Stimulated activated CD4-positive, alpha-beta T cell treated with anti-CD3 and anti-CD28 coated beads, Interleukin-12 subunit alpha, Interleukin-12 subunit beta, amount 100 ng/mL, for 24 hours (primary cell): ENCODE measurements at regions not wholly inside any gene's neighbourhood (a gene's known extent, or its start where the extent isn't known, plus 50 kb on each side); places are given as distances from the start of the nearest gene placed in this dataset.
A peak's percentile ranks its signal among the peaks of the same experiment; 100 is the strongest.
"Not testable (repeated sequence)": the region's sequence is repeated elsewhere in the genome, so short reads cannot be mapped to it uniquely, and the experiment has no call there.

Source experiments
- DNase-seq, 2 experiments: peaks; one replicate each; pipeline ENCODE4 v3.0.0-alpha.2; 2020; ENCODE audit warnings: low read depth in 2 of 2

- no peak for DNase-seq
These were observed 96.0 kb upstream of the CCDC80 start for GRCh38 chr3:112736805-112737566.

GRCh38 chr3:112736386-112736785 lies 95.4 kb upstream of the CCDC80 start:
- DNase-seq = no peak

- DNase-seq = no peak
These were observed 95.0 kb upstream of the CCDC80 start for GRCh38 chr3:112735926-112736325.

GRCh38 chr3:112734736-112735350 lies 93.9 kb upstream of the CCDC80 start:
- DNase-seq = peak; percentile 31 to 57

- no peak for DNase-seq
These were observed 93.2 kb upstream of the CCDC80 start for GRCh38 chr3:112734171-112734570.

- no peak for DNase-seq
These were observed 89.3 kb upstream of the CCDC80 start for GRCh38 chr3:112730210-112730609.

GRCh38 chr3:112721231-112721630 lies 80.3 kb upstream of the CCDC80 start:
- no peak for DNase-seq

GRCh38 chr3:112718967-112719366 lies 78.0 kb upstream of the CCDC80 start:
- DNase-seq = no peak

GRCh38 chr3:112718516-112718915 lies 77.6 kb upstream of the CCDC80 start:
- DNase-seq = no peak

GRCh38 chr3:112709911-112710310 lies 69.0 kb upstream of the CCDC80 start:
- DNase-seq = no peak

GRCh38 chr3:112699436-112699978 lies 58.6 kb upstream of the CCDC80 start:
- no peak for DNase-seq

GRCh38 chr3:112698442-112698841 lies 57.5 kb upstream of the CCDC80 start:
- DNase-seq = not testable (repeated sequence)

- not testable (repeated sequence) for DNase-seq
These were observed 55.3 kb upstream of the CCDC80 start for GRCh38 chr3:112696244-112696643.

GRCh38 chr3:112695377-112696108 lies 54.6 kb upstream of the CCDC80 start:
- DNase-seq = not testable (repeated sequence)

GRCh38 chr3:112694906-112695305 lies 54.0 kb upstream of the CCDC80 start:
- DNase-seq = not testable (repeated sequence)

- DNase-seq = no peak
These were observed 52.2 kb upstream of the CCDC80 start for GRCh38 chr3:112693186-112693585.
